Myocyte (in vitro differentiated cells): ENCODE measurements at regions not wholly inside any gene's neighbourhood (a gene's known extent, or its start where the extent isn't known, plus 50 kb on each side); places are given as distances from the start of the nearest gene placed in this dataset.
"Not testable (repeated sequence)": the region's sequence is repeated elsewhere in the genome, so short reads cannot be mapped to it uniquely, and the experiment has no call there.

ENCODE experiments used
- DNase-seq: peaks from one replicate; pipeline ENCODE4 v3.0.0-alpha.2; 2012; ENCODE audit warnings: low read depth

DNA sequence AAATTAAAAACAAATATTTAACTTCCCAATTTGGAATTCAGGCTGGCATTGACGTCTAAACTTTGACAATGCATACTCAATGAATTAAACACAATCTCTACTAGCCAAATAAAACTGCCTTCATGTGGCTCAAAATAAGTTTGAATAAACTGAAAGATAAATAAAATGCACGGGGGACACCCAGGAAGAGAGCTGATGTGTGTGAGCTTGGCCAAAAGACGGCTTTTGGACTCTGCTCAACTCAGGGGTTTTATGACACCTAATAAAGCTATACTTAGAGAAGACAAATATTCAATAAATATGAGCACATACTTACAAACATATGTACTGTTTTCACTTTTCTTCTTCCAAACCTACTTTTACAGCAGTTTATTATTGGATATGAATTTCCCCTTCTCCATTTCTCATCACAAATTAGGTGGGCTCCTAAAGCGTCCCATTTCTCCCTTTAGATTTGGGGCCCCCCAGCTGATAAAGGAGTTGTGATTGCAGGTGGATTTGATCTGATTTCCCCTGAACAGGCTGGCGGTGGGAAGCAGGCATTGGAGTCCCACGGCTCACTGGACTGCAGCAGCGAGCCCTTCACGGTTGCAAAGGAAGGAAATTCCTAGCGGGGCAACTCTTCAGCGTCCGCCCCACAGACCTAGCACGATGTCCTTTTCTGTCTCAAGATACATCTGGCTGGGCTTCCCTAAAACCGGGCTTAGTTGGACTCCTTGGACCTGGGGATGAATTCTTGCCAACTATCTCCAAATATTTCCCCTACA is 79.6 kb downstream of the INSIG1 start:
- DNase-seq: no peak

GRCh38 chr7:155377838-155378579 is 79.9 kb upstream of the EN2 start:
- DNase-seq: no peak

- no peak for DNase-seq
Measured at GRCh38 chr7:155378580-155378934, 79.4 kb upstream of the EN2 start.

DNA sequence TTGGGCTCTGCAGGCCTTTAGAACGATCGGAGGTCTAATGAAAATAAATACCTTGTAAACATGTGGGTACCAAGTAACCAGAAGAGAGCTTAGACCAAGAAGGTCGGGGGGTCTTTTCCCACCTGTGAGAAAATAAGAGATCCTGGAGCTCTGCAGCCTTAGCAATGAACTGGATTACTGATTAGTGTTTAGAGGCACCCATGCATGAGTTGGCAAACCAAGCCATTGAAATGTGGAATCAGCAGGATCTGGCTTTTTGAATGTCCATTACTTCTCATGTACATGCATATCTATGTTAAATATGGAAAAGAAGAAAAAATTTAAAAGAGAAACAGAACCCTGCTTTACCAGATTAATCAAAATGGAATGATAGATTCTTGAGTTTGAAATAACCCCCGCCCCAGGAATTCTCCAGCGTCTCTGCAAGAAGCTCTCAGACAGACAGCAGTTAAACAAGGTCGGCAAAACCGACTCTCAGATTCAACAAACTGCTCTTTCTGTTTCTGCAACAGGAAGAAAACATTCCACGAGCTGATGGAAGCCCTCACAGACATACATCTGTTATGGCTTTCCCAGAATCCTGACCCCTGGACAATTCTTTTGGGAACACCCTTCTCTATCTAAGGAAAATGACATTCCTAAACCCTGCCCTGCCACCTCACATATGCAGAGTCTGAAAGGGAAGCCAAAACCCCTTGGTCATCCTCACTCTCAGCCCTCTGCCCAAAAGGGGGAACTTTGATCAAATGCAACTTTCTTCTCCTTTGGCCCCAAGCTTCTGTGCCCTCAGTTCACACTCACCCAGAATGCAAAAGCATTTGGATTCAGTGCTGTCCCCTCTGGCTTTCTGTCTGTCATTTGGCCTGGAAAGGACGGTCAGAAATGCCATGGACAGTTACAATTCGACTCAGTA is 78.7 kb upstream of the EN2 start:
- DNase-seq: no peak

- DNase-seq: peak; percentile 79
Measured at GRCh38 chr7:155380221-155380861, 77.6 kb upstream of the EN2 start.

- no peak for DNase-seq
Measured at GRCh38 chr7:155380976-155381851, 76.7 kb upstream of the EN2 start.

GRCh38 chr7:155381852-155382801 is 75.8 kb upstream of the EN2 start:
- no peak for DNase-seq

DNA sequence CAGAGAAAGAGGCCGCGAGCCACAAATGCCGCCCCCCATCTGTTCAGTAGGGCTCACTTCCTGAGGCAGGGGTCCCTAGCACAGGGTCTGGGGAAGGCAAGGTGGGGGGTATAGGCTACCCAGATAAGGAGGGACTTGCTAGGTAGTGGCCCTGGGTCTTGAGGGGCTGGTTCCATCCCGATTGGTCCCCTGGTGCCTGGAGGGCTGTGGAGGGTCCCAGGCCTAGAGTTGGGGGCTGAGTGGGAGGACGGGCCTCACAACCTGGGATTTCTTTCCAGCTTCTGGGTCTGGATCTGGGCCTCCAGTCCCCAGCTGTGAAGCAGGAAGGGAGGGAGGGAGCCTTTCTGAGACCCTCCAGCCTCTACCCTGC is 75.1 kb upstream of the EN2 start:
- no peak for DNase-seq

DNA sequence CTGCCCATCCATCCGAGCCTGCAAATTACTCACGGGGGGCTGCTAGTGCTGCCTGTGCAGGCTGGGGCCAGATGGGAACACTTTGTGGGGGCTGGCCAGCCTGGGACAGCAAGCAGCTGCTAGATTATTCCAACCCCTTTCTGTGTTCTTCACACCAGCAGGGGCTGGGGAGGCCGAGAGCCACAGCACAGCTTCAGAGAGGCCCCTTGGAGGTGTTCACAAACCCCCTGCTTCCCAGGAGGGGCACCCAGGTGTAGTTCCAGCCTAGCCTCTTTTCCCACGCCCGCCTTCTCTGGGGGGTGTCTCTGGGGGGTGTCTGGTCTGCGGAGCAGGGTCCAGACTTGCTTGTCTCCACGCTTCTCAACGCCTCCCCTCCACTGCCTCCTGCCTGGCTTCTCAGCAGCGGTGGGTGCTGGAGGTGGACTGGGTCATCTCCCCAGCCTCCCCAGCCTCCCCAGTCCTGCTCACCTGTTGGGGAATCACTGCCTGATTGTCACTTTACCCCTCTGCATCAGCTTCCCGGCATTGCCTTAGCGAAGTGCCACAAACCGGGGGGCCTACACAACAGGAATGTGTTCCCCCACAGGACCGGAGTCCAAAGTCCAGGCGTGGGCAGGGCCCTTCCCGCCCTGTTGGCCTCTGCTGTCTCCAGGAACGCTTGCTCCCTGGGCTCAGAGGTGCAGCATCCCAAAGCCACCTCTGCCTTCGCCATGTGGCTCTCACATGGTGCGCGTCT is 74.0 kb upstream of the EN2 start:
- DNase-seq: no peak

GRCh38 chr7:155384751-155385150 is 73.2 kb upstream of the EN2 start:
- DNase-seq: no peak

DNA sequence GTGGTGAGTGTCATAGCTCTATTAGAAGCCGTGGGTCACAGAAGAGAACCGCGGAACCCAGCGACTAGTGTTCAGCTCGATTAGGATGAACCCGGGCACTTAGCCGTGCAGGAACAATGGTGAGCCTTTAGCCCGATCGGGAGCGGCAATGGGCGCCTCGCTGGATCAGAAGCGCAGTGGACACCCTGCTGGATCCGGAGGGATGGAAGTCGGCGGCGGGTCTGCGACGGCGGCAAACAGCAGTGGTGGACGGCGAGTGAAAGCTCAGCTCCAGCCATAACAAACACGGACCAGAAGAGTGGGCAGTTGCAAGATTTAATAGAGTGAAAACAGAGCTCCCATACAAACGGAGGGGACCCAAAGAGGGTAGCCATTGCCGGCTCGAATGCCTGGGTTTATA is 72.7 kb upstream of the EN2 start:
- not testable (repeated sequence) for DNase-seq

DNA sequence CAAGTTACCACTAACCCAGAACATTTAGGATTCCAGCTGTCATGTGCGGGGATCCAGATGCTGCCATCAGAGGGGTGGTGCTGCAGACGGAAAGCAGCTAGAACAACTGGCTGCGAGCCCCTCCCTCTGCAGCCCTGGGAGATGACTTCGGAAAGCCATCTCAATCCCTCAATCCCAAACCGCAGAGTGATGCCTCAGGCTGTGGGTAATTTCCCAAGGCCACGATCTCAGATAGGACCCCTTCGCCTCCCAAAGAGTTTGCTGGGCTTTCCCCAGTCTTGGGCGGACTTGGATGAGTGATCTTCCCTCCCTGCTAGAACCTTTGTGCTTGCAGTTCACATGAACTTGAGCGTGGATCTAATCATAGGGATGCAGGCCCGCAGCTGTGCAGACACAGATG is 71.3 kb upstream of the EN2 start:
- DNase-seq: no peak

- DNase-seq: no peak
Measured at GRCh38 chr7:155387066-155387620, 70.8 kb upstream of the EN2 start.

DNA sequence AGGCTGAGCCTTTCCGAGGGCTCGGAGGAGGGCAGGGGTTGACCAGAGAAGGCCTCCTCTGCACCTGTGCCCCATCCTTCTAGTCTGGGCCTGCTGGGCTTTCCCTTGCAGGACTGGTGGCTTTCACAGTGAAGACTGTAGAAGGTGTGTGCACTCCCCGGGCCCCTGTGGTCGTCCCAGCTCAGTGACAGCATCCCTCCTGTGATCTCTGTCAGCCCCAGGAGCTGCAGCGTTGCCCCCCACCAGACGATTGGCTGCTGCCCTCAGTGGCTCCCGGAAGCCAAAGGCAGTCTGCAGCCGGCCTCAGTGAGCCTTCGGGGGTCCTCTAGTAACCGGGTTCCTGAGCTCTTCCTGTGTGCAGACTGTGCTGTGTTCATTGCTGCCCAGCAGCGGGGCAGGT is 69.4 kb upstream of the EN2 start:
- no peak for DNase-seq

DNA sequence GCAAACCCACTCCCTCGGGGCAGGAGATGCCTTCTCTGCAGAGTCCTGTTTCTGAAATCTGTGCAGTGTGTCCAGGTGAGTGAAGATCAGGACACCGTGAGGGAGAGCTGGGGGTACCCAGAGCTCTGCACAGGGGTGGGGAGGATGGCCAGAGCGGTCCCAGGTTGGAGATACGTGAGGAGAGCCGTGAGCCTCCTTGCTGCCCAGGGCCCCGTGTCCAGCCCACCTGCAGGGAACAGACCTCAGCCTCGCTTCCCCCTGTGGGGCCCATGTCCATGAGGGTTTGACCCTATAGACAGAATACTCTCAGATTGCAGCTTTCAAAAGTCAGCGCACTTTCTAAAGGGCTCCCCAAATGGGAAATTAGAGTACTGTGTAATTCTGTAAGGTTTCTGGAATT is 66.5 kb upstream of the EN2 start:
- DNase-seq: no peak

DNA sequence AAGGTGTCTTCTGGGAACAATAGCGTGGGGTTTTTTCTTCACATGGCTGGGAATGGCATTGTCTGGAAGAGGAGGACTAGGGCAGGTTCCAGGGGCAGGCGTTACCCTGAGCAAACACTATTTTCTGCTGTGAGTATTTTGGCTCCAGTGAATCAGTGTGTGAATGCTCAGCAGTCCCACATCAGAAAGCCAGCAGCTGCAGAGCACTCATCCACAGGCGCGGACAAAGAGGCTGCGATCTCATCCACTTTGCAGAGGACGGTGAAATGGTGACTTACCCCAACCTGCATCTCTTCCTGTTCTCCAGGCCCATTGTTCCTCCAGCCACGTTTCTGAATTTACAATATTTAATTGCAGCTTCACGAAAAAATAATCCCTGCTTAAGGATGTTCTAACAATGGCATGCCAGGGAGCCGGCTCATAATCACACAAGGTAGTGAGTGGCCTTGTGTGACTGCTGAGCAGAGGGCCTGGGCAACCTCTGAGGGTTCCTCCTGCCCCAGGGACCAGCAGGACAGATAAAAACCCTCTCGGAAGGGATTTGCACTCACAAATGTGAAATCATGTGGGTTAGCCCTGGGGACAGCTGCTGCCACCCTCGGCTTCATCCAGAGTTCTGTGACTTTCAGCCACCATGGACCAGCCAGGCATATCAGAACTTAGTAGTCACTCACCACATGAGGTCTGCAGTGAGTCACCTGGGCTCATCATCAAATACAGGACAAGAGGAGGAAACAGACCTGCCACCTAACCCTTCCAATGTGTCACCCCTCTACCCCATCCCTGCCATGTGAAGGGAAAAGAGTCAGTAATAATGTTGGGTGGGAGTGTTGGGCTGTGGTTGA is 65.0 kb upstream of the EN2 start:
- peak; percentile 90 for DNase-seq

DNA sequence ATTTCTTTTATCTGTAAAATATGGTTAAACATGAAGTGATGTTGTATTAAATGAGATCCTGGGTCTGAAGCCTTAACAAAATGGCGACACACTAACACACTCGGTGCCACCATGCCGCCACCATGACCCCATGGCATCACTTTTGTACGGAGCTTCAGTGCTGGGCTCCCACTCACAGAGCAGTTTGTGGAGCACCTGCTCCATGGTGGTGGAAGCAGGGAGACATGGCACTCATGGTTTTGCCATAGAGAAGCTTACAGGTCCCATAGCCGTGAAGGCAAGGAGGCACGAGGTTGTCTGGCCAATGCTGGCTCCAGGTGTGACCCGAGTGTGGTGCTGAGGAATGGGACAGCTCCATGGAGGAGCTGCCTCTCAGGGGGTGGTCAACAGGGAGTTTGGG is 63.5 kb upstream of the EN2 start:
- DNase-seq: no peak
